ENCODE measurements at regions not wholly inside any gene's neighbourhood (a gene's known extent, or its start where the extent isn't known, plus 50 kb on each side); places are given as distances from the start of the nearest gene placed in this dataset.

- H3K4me1 Mint-ChIP-seq (ENCODE audit: low read depth): peaks cover 9% of the 10 kb centered on the region
- DNase-seq (ENCODE audit: low spot score, unreplicated experiment): no peak
- H3K36me3 Mint-ChIP-seq (ENCODE audit: insufficient read depth): no peaks in the 10 kb centered on the region
- H3K27me3 Mint-ChIP-seq: peaks cover 5% of the 10 kb centered on the region
- no peak overlapping the region for H3K27ac Mint-ChIP-seq
- H3K4me3 Mint-ChIP-seq (ENCODE audit: low read depth): no peak overlapping the region
- no peaks in the 10 kb centered on the region for H3K9me3 Mint-ChIP-seq (ENCODE audit: low read depth)
- TF ChIP-seq, protein P1, sequence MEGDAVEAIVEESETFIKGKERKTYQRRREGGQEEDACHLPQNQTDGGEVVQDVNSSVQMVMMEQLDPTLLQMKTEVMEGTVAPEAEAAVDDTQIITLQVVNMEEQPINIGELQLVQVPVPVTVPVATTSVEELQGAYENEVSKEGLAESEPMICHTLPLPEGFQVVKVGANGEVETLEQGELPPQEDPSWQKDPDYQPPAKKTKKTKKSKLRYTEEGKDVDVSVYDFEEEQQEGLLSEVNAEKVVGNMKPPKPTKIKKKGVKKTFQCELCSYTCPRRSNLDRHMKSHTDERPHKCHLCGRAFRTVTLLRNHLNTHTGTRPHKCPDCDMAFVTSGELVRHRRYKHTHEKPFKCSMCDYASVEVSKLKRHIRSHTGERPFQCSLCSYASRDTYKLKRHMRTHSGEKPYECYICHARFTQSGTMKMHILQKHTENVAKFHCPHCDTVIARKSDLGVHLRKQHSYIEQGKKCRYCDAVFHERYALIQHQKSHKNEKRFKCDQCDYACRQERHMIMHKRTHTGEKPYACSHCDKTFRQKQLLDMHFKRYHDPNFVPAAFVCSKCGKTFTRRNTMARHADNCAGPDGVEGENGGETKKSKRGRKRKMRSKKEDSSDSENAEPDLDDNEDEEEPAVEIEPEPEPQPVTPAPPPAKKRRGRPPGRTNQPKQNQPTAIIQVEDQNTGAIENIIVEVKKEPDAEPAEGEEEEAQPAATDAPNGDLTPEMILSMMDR (IDR thresholded peaks at IDR 0.05; ENCODE audit: unreplicated experiment): no peak
These were observed 106.8 kb upstream of the PDE10A start for GRCh38 chr6:165769884-165770283.

GRCh38 chr6:165769401-165769800 is 106.4 kb upstream of the PDE10A start:
- Mint-ChIP-seq H3K36me3 (ENCODE audit: insufficient read depth) (no peaks in the 10 kb centered on the region), H3K27me3 (peaks cover 5% of the 10 kb centered on the region), H3K9me3 (ENCODE audit: low read depth) (no peaks in the 10 kb centered on the region), H3K27ac (no peak overlapping the region), H3K4me3 (ENCODE audit: low read depth) (no peak overlapping the region), H3K4me1 (ENCODE audit: low read depth) (peaks cover 8% of the 10 kb centered on the region)
- TF ChIP-seq, protein P1 (IDR thresholded peaks at IDR 0.05; ENCODE audit: unreplicated experiment): no peak
- no peak for DNase-seq (ENCODE audit: low spot score, unreplicated experiment)

DNA sequence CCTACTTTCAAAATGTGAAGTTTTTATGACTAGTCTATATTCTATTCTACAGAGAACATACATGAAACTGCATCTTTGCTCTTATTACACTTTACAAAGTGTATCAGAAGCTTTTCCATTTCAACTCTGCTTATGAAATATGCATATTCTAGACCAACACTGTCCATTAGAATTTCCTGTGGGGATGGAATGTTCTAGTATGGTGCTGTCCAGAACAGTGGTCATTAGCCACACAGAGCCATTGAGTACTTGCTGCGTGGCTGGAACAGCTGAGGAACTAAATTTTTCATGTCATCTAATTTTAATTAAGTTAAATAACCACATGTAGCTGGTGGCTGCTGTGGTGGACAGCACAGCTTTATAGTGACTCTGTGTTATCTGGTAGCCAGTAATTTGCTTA is 105.9 kb upstream of the PDE10A start:
- Mint-ChIP-seq H3K36me3 (ENCODE audit: insufficient read depth) (no peaks in the 10 kb centered on the region), H3K9me3 (ENCODE audit: low read depth) (no peaks in the 10 kb centered on the region), H3K27me3 (peaks cover 5% of the 10 kb centered on the region), H3K4me3 (ENCODE audit: low read depth) (no peak overlapping the region), H3K27ac (no peak overlapping the region), H3K4me1 (ENCODE audit: low read depth) (peaks cover 6% of the 10 kb centered on the region)
- no peak for DNase-seq (ENCODE audit: low spot score, unreplicated experiment)
- TF ChIP-seq, protein P1 (IDR thresholded peaks at IDR 0.05; ENCODE audit: unreplicated experiment): no peak

DNA sequence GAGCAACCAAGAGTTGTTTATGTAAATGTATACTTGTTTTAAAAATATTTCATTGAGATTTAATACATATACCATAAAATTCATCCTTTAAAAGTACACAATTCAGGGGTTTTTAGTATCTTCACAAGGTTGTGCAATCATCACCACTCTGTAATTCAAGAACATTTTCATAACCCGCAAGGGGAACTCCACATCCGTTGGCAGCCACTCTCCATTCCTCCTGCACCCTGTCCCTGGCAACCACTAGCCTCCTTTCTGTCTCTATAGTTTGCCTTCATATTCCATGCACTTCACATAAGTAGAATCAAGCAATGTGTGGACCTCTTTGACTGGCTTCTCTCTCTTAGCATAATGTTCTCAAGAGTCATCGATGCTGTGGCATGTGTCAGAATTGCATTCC is 104.2 kb upstream of the PDE10A start:
- H3K4me3 Mint-ChIP-seq (ENCODE audit: low read depth): no peak overlapping the region
- TF ChIP-seq, protein P1 (IDR thresholded peaks at IDR 0.05; ENCODE audit: unreplicated experiment): no peak
- peaks cover under 1% of the 10 kb centered on the region for H3K9me3 Mint-ChIP-seq (ENCODE audit: low read depth)
- peaks cover 5% of the 10 kb centered on the region for H3K27me3 Mint-ChIP-seq
- H3K36me3 Mint-ChIP-seq (ENCODE audit: insufficient read depth): no peaks in the 10 kb centered on the region
- DNase-seq (ENCODE audit: low spot score, unreplicated experiment): no peak
- H3K27ac Mint-ChIP-seq: no peak overlapping the region
- H3K4me1 Mint-ChIP-seq (ENCODE audit: low read depth): peaks cover 2% of the 10 kb centered on the region

DNA sequence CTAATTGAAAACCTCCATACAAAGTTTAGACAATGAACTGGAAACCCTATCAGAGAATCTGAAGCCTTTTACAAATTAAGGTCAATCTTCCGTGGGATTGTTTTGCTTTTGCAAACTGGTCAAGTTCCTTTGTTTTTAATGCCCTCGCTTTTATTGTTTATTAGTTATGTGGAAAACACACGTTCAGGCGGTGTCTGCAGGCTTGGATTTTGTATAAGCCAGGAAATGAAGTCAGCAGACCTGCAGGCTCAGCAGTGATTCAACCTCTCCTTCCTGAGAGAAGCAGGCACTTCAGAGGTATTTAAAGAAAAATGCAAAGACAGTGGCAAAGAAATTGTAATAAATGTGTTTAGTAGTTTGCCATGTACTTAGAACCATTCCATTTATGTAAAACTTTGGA is 103.4 kb upstream of the PDE10A start:
- Mint-ChIP-seq H3K27me3 (peaks cover 5% of the 10 kb centered on the region), H3K9me3 (ENCODE audit: low read depth) (peaks cover 5% of the 10 kb centered on the region), H3K4me1 (ENCODE audit: low read depth) (peaks cover 2% of the 10 kb centered on the region), H3K4me3 (ENCODE audit: low read depth) (no peak overlapping the region), H3K27ac (no peak overlapping the region), H3K36me3 (ENCODE audit: insufficient read depth) (no peaks in the 10 kb centered on the region)
- TF ChIP-seq, protein P1 (IDR thresholded peaks at IDR 0.05; ENCODE audit: unreplicated experiment): no peak
- no peak for DNase-seq (ENCODE audit: low spot score, unreplicated experiment)
